K562 (cell line): ENCODE measurements at regions not wholly inside any gene's neighbourhood (a gene's known extent, or its start where the extent isn't known, plus 50 kb on each side); places are given as distances from the start of the nearest gene placed in this dataset.

Source experiments
- ATF2 ChIP-seq: sonication (generic); formaldehyde crosslinking; IDR thresholded peaks from 2 replicates; pipeline ENCODE4 v1.8.1; 2022; ENCODE audit warnings: missing genetic modification reagents
- CTCF ChIP-seq, 3 experiments: IDR thresholded peaks in 2 of 3; conservative IDR thresholded peaks in 1 of 3; 2 replicates each; pipeline ENCODE4 v1.5.1; 2011 to 2012; ENCODE audit warnings: low read length in 3 of 3, mild to moderate bottlenecking in 3 of 3, control low read depth in 2 of 3, improper control_type of control experiment in 1 of 3, inconsistent platforms in 1 of 3, low read depth in 1 of 3, mixed read lengths in 1 of 3, moderate library complexity in 1 of 3; ENCODE audit not compliant: insufficient read depth in 2 of 3
- FOXJ3 ChIP-seq: sonication (generic); formaldehyde crosslinking; IDR thresholded peaks from 2 replicates; pipeline ENCODE4 v1.4.0; 2020; ENCODE audit warnings: mild to moderate bottlenecking, missing genetic modification reagents
- GABPA ChIP-seq: fragments of 200-800 bp; sonication (Bioruptor generic); conservative IDR thresholded peaks from 2 replicates; pipeline ENCODE4 v1.6.1; 2016; ENCODE audit warnings: low read depth, missing genetic modification characterization, missing compliant biosample characterization
- MYC ChIP-seq, 2 experiments: fragments of 250-450 bp in 1 of 2; sonication (Bioruptor Pico) in 1 of 2; IDR thresholded peaks; 2 replicates each; pipeline versions ENCODE4 v1.5.1 to v1.6.1; 2012 to 2021; ENCODE audit warnings: low read depth in 2 of 2, borderline replicate concordance in 1 of 2, improper control_type of control experiment in 1 of 2, low read length in 1 of 2, mild to moderate bottlenecking in 1 of 2, moderate library complexity in 1 of 2
- RFX5 ChIP-seq: IDR thresholded peaks from 2 replicates; pipeline ENCODE4 v1.6.1; 2011; ENCODE audit warnings: low read depth, mild to moderate bottlenecking, improper control_type of control experiment, low read length
- ZNF121 ChIP-seq: sonication (generic); formaldehyde crosslinking; conservative IDR thresholded peaks from 2 replicates; pipeline ENCODE4 v1.8.0; 2022; ENCODE audit warnings: missing genetic modification reagents
- ZNF239 ChIP-seq: fragments of 250-450 bp; sonication (Bioruptor Pico); IDR thresholded peaks from 2 replicates; pipeline ENCODE4 v1.4.0; 2020; ENCODE audit warnings: mild to moderate bottlenecking
- TF ChIP-seq, protein P1 (sequence below), 2 experiments: fragments of 200-800 bp in 1 of 2; sonication (Bioruptor generic) in 1 of 2; sonication (generic) in 1 of 2; formaldehyde crosslinking in 1 of 2; IDR thresholded peaks in 1 of 2; conservative IDR thresholded peaks in 1 of 2; 2 replicates each; pipeline versions ENCODE4 v1.5.0 to v1.6.1; 2016 to 2020; ENCODE audit warnings: missing compliant biosample characterization in 1 of 2, missing genetic modification characterization in 1 of 2, missing genetic modification reagents in 1 of 2
- TF ChIP-seq, protein P2 (sequence below), 2 experiments: fragments of 450-650 bp in 1 of 2; sonication (generic) in 1 of 2; formaldehyde crosslinking in 1 of 2; IDR thresholded peaks in 1 of 2; conservative IDR thresholded peaks in 1 of 2; 2 replicates each; pipeline versions ENCODE4 v1.6.1 to v1.8.1; 2016 to 2023; ENCODE audit warnings: mild to moderate bottlenecking in 2 of 2, moderate library complexity in 2 of 2, inconsistent platforms in 1 of 2, missing genetic modification reagents in 1 of 2

- no peak for TF ChIP-seq RFX5
- no peak for TF ChIP-seq CTCF (IDR thresholded peaks at IDR 0.05 in 2 of 3, conservative IDR thresholded peaks at IDR 0.05 in 1 of 3; ENCODE audit: insufficient read depth in 2 of 3, low read depth in 1 of 3, low read length in 3 of 3)
- TF ChIP-seq, protein P1, sequence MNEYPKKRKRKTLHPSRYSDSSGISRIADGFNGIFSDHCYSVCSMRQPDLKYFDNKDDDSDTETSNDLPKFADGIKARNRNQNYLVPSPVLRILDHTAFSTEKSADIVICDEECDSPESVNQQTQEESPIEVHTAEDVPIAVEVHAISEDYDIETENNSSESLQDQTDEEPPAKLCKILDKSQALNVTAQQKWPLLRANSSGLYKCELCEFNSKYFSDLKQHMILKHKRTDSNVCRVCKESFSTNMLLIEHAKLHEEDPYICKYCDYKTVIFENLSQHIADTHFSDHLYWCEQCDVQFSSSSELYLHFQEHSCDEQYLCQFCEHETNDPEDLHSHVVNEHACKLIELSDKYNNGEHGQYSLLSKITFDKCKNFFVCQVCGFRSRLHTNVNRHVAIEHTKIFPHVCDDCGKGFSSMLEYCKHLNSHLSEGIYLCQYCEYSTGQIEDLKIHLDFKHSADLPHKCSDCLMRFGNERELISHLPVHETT (CRISPR knock-in tag; conservative IDR thresholded peaks at IDR 0.05 in 1 of 2, IDR thresholded peaks at IDR 0.05 in 1 of 2): no peak
- TF ChIP-seq ATF2: no peak
- no peak for TF ChIP-seq ZNF239 (CRISPR knock-in tag)
- no peak for TF ChIP-seq GABPA
- no peak for TF ChIP-seq MYC (IDR thresholded peaks at IDR 0.05; ENCODE audit: low read depth, low read length)
- TF ChIP-seq MYC (CRISPR knock-in tag; IDR thresholded peaks at IDR 0.05; ENCODE audit: borderline replicate concordance, low read depth): no peak
- TF ChIP-seq ZNF121 (CRISPR knock-in tag): no peak
- TF ChIP-seq FOXJ3 (CRISPR knock-in tag): no peak
- TF ChIP-seq, protein P2, sequence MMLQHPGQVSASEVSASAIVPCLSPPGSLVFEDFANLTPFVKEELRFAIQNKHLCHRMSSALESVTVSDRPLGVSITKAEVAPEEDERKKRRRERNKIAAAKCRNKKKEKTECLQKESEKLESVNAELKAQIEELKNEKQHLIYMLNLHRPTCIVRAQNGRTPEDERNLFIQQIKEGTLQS (IDR thresholded peaks at IDR 0.05): no peak
- TF ChIP-seq, protein P2 (CRISPR knock-in tag; conservative IDR thresholded peaks at IDR 0.05): no peak
These were observed 70.5 kb upstream of the CD99 start for GRCh38 chrX:2620576-2620975.
